ENCODE measurements at regions not wholly inside any gene's neighbourhood (a gene's known extent, or its start where the extent isn't known, plus 50 kb on each side); places are given as distances from the start of the nearest gene placed in this dataset.
"Not testable (repeated sequence)": the region's sequence is repeated elsewhere in the genome, so short reads cannot be mapped to it uniquely, and the experiment has no call there.

DNA sequence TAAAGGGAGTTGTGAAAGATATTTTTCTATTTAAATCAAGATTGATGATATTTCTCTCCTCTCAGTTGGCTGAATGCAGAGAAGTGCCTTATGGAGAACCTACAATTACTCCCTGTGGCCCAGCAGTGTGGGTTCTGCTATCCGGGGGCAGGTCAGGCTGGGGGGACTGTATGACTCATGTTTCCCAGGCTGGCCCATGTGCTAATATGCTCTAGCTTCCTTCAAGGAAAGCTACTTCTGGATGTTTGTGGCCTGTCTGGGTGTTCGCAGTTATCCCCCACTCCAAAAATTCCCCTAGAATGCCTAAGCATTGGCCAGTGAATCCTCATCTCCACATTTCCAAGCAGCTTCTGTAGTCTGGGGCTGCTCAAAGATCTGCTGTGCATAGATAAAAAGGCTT lies 58.9 kb upstream of the SPP1 start:
- Histone ChIP-seq H3K4me2 (ENCODE audit: low read depth, low read length, poor library complexity, severe bottlenecking) (no peak overlapping the region), H3K9me2 (replicated peaks; ENCODE audit: insufficient read depth, low read length) (no peaks in the 10 kb centered on the region), H2AFZ (ENCODE audit: low read length) (no peak overlapping the region), H3K27ac (ENCODE audit: low read length) (no peak overlapping the region), H3K79me2 (ENCODE audit: low read length) (no peaks in the 10 kb centered on the region), H3K9ac (ENCODE audit: low read length) (no peak overlapping the region), H3K27me3 (ENCODE audit: low read length) (no peaks in the 10 kb centered on the region), H4K20me1 (ENCODE audit: insufficient read depth, low read depth, low read length) (no peaks in the 10 kb centered on the region), H3K4me1 (ENCODE audit: low read length) (no peaks in the 10 kb centered on the region), H3K4me3 (ENCODE audit: low read length) (no peak overlapping the region), H3K36me3 (ENCODE audit: insufficient read depth, low read length) (no peaks in the 10 kb centered on the region), H3K9me3 (ENCODE audit: low read length) (no peaks in the 10 kb centered on the region)
- no peak for DNase-seq

- not testable (repeated sequence) for H3K79me2 ChIP-seq (ENCODE audit: low read length); H2AFZ ChIP-seq (ENCODE audit: low read length); H3K4me1 ChIP-seq (ENCODE audit: low read length); H3K9ac ChIP-seq (ENCODE audit: low read length); H3K4me3 ChIP-seq (ENCODE audit: low read length); H3K27ac ChIP-seq (ENCODE audit: low read length); H4K20me1 ChIP-seq (ENCODE audit: insufficient read depth, low read depth, low read length); DNase-seq; H3K27me3 ChIP-seq (ENCODE audit: low read length); H3K9me2 ChIP-seq (replicated peaks; ENCODE audit: insufficient read depth, low read length); H3K9me3 ChIP-seq (ENCODE audit: low read length); H3K36me3 ChIP-seq (ENCODE audit: insufficient read depth, low read length); H3K4me2 ChIP-seq (ENCODE audit: low read depth, low read length, poor library complexity, severe bottlenecking)
Observed at GRCh38 chr4:87917911-87918310, 57.6 kb upstream of the SPP1 start.

- H3K4me1 ChIP-seq (ENCODE audit: low read length) = no peaks in the 10 kb centered on the region
- H3K4me3 ChIP-seq (ENCODE audit: low read length) = no peak overlapping the region
- H3K9ac ChIP-seq (ENCODE audit: low read length) = no peak overlapping the region
- H3K4me2 ChIP-seq (ENCODE audit: low read depth, low read length, poor library complexity, severe bottlenecking) = no peak overlapping the region
- no peaks in the 10 kb centered on the region for H3K9me2 ChIP-seq (replicated peaks; ENCODE audit: insufficient read depth, low read length)
- no peaks in the 10 kb centered on the region for H3K36me3 ChIP-seq (ENCODE audit: insufficient read depth, low read length)
- H3K27ac ChIP-seq (ENCODE audit: low read length) = no peak overlapping the region
- no peak overlapping the region for H2AFZ ChIP-seq (ENCODE audit: low read length)
- no peaks in the 10 kb centered on the region for H3K79me2 ChIP-seq (ENCODE audit: low read length)
- H4K20me1 ChIP-seq (ENCODE audit: insufficient read depth, low read depth, low read length) = no peaks in the 10 kb centered on the region
- H3K9me3 ChIP-seq (ENCODE audit: low read length) = no peaks in the 10 kb centered on the region
- H3K27me3 ChIP-seq (ENCODE audit: low read length) = no peaks in the 10 kb centered on the region
- DNase-seq = no peak
Observed at GRCh38 chr4:87918314-87919058, 57.0 kb upstream of the SPP1 start.

DNA sequence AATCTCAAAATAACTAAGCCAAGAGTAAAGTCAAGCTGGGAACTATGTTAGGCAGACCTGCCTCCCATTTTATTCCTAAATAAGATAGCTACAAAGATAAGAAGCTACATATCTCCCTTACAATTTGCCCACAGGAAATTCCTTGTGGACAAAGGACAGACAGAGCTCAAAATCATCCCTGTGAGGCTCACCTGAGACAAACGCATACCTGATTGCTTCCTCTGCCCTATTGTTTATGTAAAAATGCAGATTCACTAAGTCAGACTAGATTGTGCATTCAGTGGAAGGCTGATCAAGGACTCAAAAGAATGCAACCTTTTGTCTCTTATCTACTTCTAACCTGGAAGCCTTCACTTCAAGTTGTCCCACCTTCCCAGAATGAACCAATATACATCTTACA lies 56.2 kb upstream of the SPP1 start:
- H3K36me3 ChIP-seq (ENCODE audit: insufficient read depth, low read length); H3K4me1 ChIP-seq (ENCODE audit: low read length); H3K4me3 ChIP-seq (ENCODE audit: low read length); H3K9ac ChIP-seq (ENCODE audit: low read length); H4K20me1 ChIP-seq (ENCODE audit: insufficient read depth, low read depth, low read length); H3K9me3 ChIP-seq (ENCODE audit: low read length); H2AFZ ChIP-seq (ENCODE audit: low read length); H3K9me2 ChIP-seq (replicated peaks; ENCODE audit: insufficient read depth, low read length); DNase-seq; H3K27me3 ChIP-seq (ENCODE audit: low read length); H3K27ac ChIP-seq (ENCODE audit: low read length); H3K79me2 ChIP-seq (ENCODE audit: low read length); H3K4me2 ChIP-seq (ENCODE audit: low read depth, low read length, poor library complexity, severe bottlenecking): not testable (repeated sequence)

GRCh38 chr4:87919941-87920340 lies 55.6 kb upstream of the SPP1 start:
- no peak overlapping the region for H3K4me3 ChIP-seq (ENCODE audit: low read length)
- no peak for DNase-seq
- H3K9ac ChIP-seq (ENCODE audit: low read length) = no peak overlapping the region
- no peaks in the 10 kb centered on the region for H4K20me1 ChIP-seq (ENCODE audit: insufficient read depth, low read depth, low read length)
- H3K27me3 ChIP-seq (ENCODE audit: low read length) = no peaks in the 10 kb centered on the region
- no peaks in the 10 kb centered on the region for H3K9me3 ChIP-seq (ENCODE audit: low read length)
- H3K79me2 ChIP-seq (ENCODE audit: low read length) = no peaks in the 10 kb centered on the region
- H3K36me3 ChIP-seq (ENCODE audit: insufficient read depth, low read length) = no peaks in the 10 kb centered on the region
- H3K27ac ChIP-seq (ENCODE audit: low read length) = no peak overlapping the region
- H3K4me1 ChIP-seq (ENCODE audit: low read length) = no peaks in the 10 kb centered on the region
- H3K9me2 ChIP-seq (replicated peaks; ENCODE audit: insufficient read depth, low read length) = no peaks in the 10 kb centered on the region
- no peak overlapping the region for H2AFZ ChIP-seq (ENCODE audit: low read length)
- H3K4me2 ChIP-seq (ENCODE audit: low read depth, low read length, poor library complexity, severe bottlenecking) = no peak overlapping the region

GRCh38 chr4:87920478-87920877 lies 55.0 kb upstream of the SPP1 start:
- Histone ChIP-seq H3K27ac (ENCODE audit: low read length) (no peak overlapping the region), H3K9ac (ENCODE audit: low read length) (no peak overlapping the region), H3K79me2 (ENCODE audit: low read length) (no peaks in the 10 kb centered on the region), H2AFZ (ENCODE audit: low read length) (no peak overlapping the region), H3K4me2 (ENCODE audit: low read depth, low read length, poor library complexity, severe bottlenecking) (no peak overlapping the region), H4K20me1 (ENCODE audit: insufficient read depth, low read depth, low read length) (no peaks in the 10 kb centered on the region), H3K36me3 (ENCODE audit: insufficient read depth, low read length) (no peaks in the 10 kb centered on the region), H3K9me3 (ENCODE audit: low read length) (no peaks in the 10 kb centered on the region), H3K4me3 (ENCODE audit: low read length) (no peak overlapping the region), H3K27me3 (ENCODE audit: low read length) (no peaks in the 10 kb centered on the region), H3K4me1 (ENCODE audit: low read length) (no peaks in the 10 kb centered on the region), H3K9me2 (replicated peaks; ENCODE audit: insufficient read depth, low read length) (no peaks in the 10 kb centered on the region)
- no peak for DNase-seq

DNA sequence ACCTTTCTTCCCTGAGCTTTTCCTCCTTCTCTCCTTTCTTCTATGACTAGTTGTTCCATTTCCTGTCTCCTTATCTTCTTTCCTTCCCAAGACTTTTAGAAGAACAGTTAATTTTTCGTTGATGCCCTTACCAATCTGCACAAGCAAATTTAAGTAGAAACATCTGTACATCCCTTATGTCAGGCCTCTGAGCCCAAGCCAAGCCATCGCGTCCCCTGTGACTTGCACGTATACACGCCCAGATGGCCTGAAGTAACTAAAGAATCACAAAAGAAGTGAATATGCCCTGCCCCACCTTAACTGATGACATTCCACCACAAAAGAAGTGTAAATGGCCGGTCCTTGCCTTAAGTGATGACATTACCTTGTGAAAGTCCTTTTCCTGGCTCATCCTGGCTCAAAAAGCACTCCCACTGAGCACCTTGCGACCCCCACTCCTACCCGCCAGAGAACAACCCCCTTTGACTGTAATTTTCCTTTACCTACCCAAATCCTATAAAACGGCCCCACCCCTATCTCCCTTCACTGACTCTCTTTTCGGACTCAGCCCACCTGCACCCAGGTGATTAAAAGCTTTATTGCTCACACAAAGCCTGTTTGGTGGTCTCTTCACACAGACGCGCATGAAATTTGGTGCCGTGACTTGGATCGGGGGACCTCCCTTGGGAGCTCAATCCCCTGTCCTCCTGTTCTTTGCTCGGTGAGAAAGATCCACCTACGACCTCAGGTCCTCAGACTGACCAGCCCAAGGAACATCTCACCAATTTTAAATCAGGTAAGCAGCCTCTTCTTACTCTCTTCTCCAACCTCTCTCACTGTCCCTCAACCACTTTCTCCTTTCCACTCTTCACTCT lies 53.7 kb upstream of the SPP1 start:
- H3K4me2 ChIP-seq (ENCODE audit: low read depth, low read length, poor library complexity, severe bottlenecking); H3K9me3 ChIP-seq (ENCODE audit: low read length); H3K9me2 ChIP-seq (replicated peaks; ENCODE audit: insufficient read depth, low read length); H3K9ac ChIP-seq (ENCODE audit: low read length); H2AFZ ChIP-seq (ENCODE audit: low read length); H3K27ac ChIP-seq (ENCODE audit: low read length); H4K20me1 ChIP-seq (ENCODE audit: insufficient read depth, low read depth, low read length); DNase-seq; H3K36me3 ChIP-seq (ENCODE audit: insufficient read depth, low read length); H3K4me3 ChIP-seq (ENCODE audit: low read length); H3K27me3 ChIP-seq (ENCODE audit: low read length); H3K4me1 ChIP-seq (ENCODE audit: low read length); H3K79me2 ChIP-seq (ENCODE audit: low read length): not testable (repeated sequence)

DNA sequence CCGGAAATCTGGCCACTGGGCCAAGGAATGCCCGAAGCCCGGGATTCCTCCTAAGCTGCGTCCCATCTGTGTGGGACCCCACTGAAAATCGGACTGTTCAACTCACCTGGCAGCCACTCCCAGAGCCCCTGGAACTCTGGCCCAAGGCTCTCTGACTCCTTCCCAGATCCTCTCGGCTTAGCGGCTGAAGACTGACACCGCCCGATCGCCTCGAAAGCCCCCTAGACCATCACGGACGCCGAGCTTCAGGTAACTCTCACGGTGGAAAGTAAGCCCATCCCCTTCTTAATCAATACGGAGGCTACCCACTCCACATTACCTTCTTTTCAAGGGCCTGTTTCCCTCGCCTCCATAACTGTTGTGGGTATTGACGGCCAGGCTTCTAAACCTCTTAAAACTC lies 51.4 kb upstream of the SPP1 start:
- not testable (repeated sequence) for H3K4me3 ChIP-seq (ENCODE audit: low read length); H3K4me2 ChIP-seq (ENCODE audit: low read depth, low read length, poor library complexity, severe bottlenecking); H4K20me1 ChIP-seq (ENCODE audit: insufficient read depth, low read depth, low read length); H3K4me1 ChIP-seq (ENCODE audit: low read length); H2AFZ ChIP-seq (ENCODE audit: low read length); H3K9me2 ChIP-seq (replicated peaks; ENCODE audit: insufficient read depth, low read length); H3K27me3 ChIP-seq (ENCODE audit: low read length); H3K9ac ChIP-seq (ENCODE audit: low read length); H3K36me3 ChIP-seq (ENCODE audit: insufficient read depth, low read length); H3K79me2 ChIP-seq (ENCODE audit: low read length); H3K27ac ChIP-seq (ENCODE audit: low read length); DNase-seq; H3K9me3 ChIP-seq (ENCODE audit: low read length)
